ENCODE measurements at regions not wholly inside any gene's neighbourhood (a gene's known extent, or its start where the extent isn't known, plus 50 kb on each side); places are given as distances from the start of the nearest gene placed in this dataset.

- Histone ChIP-seq H3K27me3 (ENCODE audit: control insufficient read depth in 2 of 2, insufficient read depth in 2 of 2, low read length in 2 of 2) (no peaks in the 10 kb centered on the region), H2AFZ (ENCODE audit: low read depth, low read length) (no peak overlapping the region), H3K4me3 (replicated peaks in 1 of 3; ENCODE audit: insufficient read depth in 1 of 3, low read depth in 1 of 3, low read length in 3 of 3) (no peak overlapping the region), H3K36me3 (ENCODE audit: control insufficient read depth in 2 of 2, extremely low read depth in 1 of 2, insufficient read depth in 2 of 2, low read length in 2 of 2) (no peaks in the 10 kb centered on the region), H3K9ac (replicated peaks; ENCODE audit: extremely low read depth, insufficient read depth, low read length) (no peak overlapping the region), H4K20me1 (replicated peaks; ENCODE audit: control insufficient read depth, extremely low read depth, insufficient read depth, low read length) (no peaks in the 10 kb centered on the region), H3K4me2 (ENCODE audit: insufficient read depth, low read length) (no peak overlapping the region), H3K4me1 (ENCODE audit: control insufficient read depth, extremely low read depth, insufficient read depth, low read length) (no peaks in the 10 kb centered on the region), H3K9me1 (replicated peaks; ENCODE audit: control insufficient read depth, extremely low read depth, insufficient read depth, low read length) (no peaks in the 10 kb centered on the region), H3K27ac (ENCODE audit: insufficient read depth, low read depth, low read length) (no peak overlapping the region), H3K79me2 (ENCODE audit: control insufficient read depth, insufficient read depth, low read length) (no peaks in the 10 kb centered on the region), H3K9me3 (replicated peaks; ENCODE audit: control insufficient read depth, insufficient read depth, low read length) (no peaks in the 10 kb centered on the region)
- intact Hi-C loops (cut with micrococcal nuclease) (no loop called here), dilution Hi-C loops (cut with MboI; ENCODE audit: extremely low pct_ligation_motif_present, low sequenced_read_pairs) (no loop called here)
- TF ChIP-seq POLR2A (IDR thresholded peaks at IDR 0.05; ENCODE audit: low read depth, low read length): no peak
- TF ChIP-seq POLR2AphosphoS5 (IDR thresholded peaks at IDR 0.05; ENCODE audit: insufficient read depth, low read depth, low read length): no peak
- no peak for TF ChIP-seq EZH2 (IDR thresholded peaks at IDR 0.05; ENCODE audit: borderline replicate concordance, low read depth, low read length, severe bottlenecking)
- BruUV-seq (replicated peaks): no TSS peak
- DNase-seq (ENCODE audit: low read depth, low spot score) (no peak), FAIRE-seq (no peak)
- CTCF ChIA-PET: no interaction called here
- POLR2A ChIA-PET: no interaction called here
Observed at GRCh38 chr15:99911816-99912215, 178.6 kb upstream of the LYSMD4 start.

- no peaks in the 10 kb centered on the region for H4K20me1 ChIP-seq (replicated peaks; ENCODE audit: control insufficient read depth, extremely low read depth, insufficient read depth, low read length)
- TF ChIP-seq MYC (IDR thresholded peaks at IDR 0.05; ENCODE audit: low read depth, low read length) (no peak), JUN (IDR thresholded peaks at IDR 0.05; ENCODE audit: borderline replicate concordance, insufficient read depth, insufficient read length, low read depth) (no peak), EZH2 (IDR thresholded peaks at IDR 0.05; ENCODE audit: borderline replicate concordance, low read depth, low read length, severe bottlenecking) (no peak), MAX (IDR thresholded peaks at IDR 0.05; ENCODE audit: insufficient read depth, insufficient read length) (no peak), CTCF (IDR thresholded peaks at IDR 0.05; ENCODE audit: extremely low read depth in 1 of 2, insufficient read depth in 1 of 2, low read depth in 1 of 2, low read length in 2 of 2) (no peak), POLR2AphosphoS5 (IDR thresholded peaks at IDR 0.05; ENCODE audit: insufficient read depth, low read depth, low read length) (no peak), FOS (IDR thresholded peaks at IDR 0.05; ENCODE audit: borderline replicate concordance, insufficient read depth, low read length) (no peak)
- ChIA-PET POLR2A (no interaction called here), CTCF (interaction anchor here (1.6 kb wide), 1 partner anchor 154 kb away, joined by 4 read pairs; no protein-coding TSS in a partner anchor)
- H3K9me3 ChIP-seq (replicated peaks; ENCODE audit: control insufficient read depth, insufficient read depth, low read length): no peaks in the 10 kb centered on the region
- no peaks in the 10 kb centered on the region for H3K79me2 ChIP-seq (ENCODE audit: control insufficient read depth, insufficient read depth, low read length)
- no peaks in the 10 kb centered on the region for H3K36me3 ChIP-seq (ENCODE audit: control insufficient read depth in 2 of 2, extremely low read depth in 1 of 2, insufficient read depth in 2 of 2, low read length in 2 of 2)
- no peaks in the 10 kb centered on the region for H3K4me1 ChIP-seq (ENCODE audit: control insufficient read depth, extremely low read depth, insufficient read depth, low read length)
- no peak overlapping the region for H3K4me2 ChIP-seq (ENCODE audit: insufficient read depth, low read length)
- intact Hi-C loops (cut with micrococcal nuclease): no loop called here
- H3K4me3 ChIP-seq (replicated peaks in 1 of 3; ENCODE audit: insufficient read depth in 1 of 3, low read depth in 1 of 3, low read length in 3 of 3): no peak overlapping the region
- no peaks in the 10 kb centered on the region for H3K27me3 ChIP-seq (ENCODE audit: control insufficient read depth in 2 of 2, insufficient read depth in 2 of 2, low read length in 2 of 2)
- H3K9me1 ChIP-seq (replicated peaks; ENCODE audit: control insufficient read depth, extremely low read depth, insufficient read depth, low read length): no peaks in the 10 kb centered on the region
- DNase-seq (ENCODE audit: low read depth, low spot score) (no peak), FAIRE-seq (no peak)
- no peak overlapping the region for H2AFZ ChIP-seq (ENCODE audit: low read depth, low read length)
- BruUV-seq (replicated peaks): no TSS peak
- H3K27ac ChIP-seq (ENCODE audit: insufficient read depth, low read depth, low read length): no peak overlapping the region
- dilution Hi-C loops (cut with MboI; ENCODE audit: extremely low pct_ligation_motif_present, low sequenced_read_pairs): no loop called here
- no peak overlapping the region for H3K9ac ChIP-seq (replicated peaks; ENCODE audit: extremely low read depth, insufficient read depth, low read length)
Observed at GRCh38 chr15:99909592-99910295, 176.5 kb upstream of the LYSMD4 start.

Data from endothelial cell of umbilical vein (primary cell).